Endothelial cell of umbilical vein (primary cell): ENCODE measurements at regions not wholly inside any gene's neighbourhood (a gene's known extent, or its start where the extent isn't known, plus 50 kb on each side); places are given as distances from the start of the nearest gene placed in this dataset.

ENCODE experiments used
- CTCF ChIP-seq, 2 donors: IDR thresholded peaks; 1 replicate in 1 of 2; 2 replicates in 1 of 2; pipeline ENCODE4 v1.5.1; 2011; ENCODE audit warnings: low read length in 2 of 2, mild to moderate bottlenecking in 2 of 2, moderate library complexity in 2 of 2, control low read depth in 1 of 2, inconsistent platforms in 1 of 2, low read depth in 1 of 2; ENCODE audit not compliant: insufficient read depth in 1 of 2; ENCODE audit errors: extremely low read depth in 1 of 2
- EZH2 ChIP-seq: IDR thresholded peaks from 2 replicates; pipeline ENCODE4 v1.6.1; 2012; ENCODE audit warnings: borderline replicate concordance, low read depth, mild to moderate bottlenecking, moderate library complexity, low read length, inconsistent platforms; ENCODE audit not compliant: severe bottlenecking
- POLR2A ChIP-seq: IDR thresholded peaks from 2 replicates; pipeline ENCODE4 v1.6.1; 2012; ENCODE audit warnings: low read depth, mild to moderate bottlenecking, control low read depth, low read length

- TF ChIP-seq CTCF (IDR thresholded peaks at IDR 0.05; ENCODE audit: extremely low read depth in 1 of 2, insufficient read depth in 1 of 2, low read depth in 1 of 2, low read length in 2 of 2): no peak
- TF ChIP-seq EZH2: no peak
- no peak for TF ChIP-seq POLR2A
Measured at GRCh38 chr18:14933964-14934363, 186.0 kb downstream of the ANKRD30B start.
